ENCODE measurements at regions not wholly inside any gene's neighbourhood (a gene's known extent, or its start where the extent isn't known, plus 50 kb on each side); places are given as distances from the start of the nearest gene placed in this dataset.
"Not testable (repeated sequence)": the region's sequence is repeated elsewhere in the genome, so short reads cannot be mapped to it uniquely, and the experiment has no call there.

GRCh38 chr10:123221418-123221817 lies 67.2 kb downstream of the BUB3 start:
- no peaks in the 10 kb centered on the region for H3K9me3 ChIP-seq (ENCODE audit: control insufficient read depth, low read length)
- no peak overlapping the region for H3K27ac ChIP-seq (ENCODE audit: low read depth, low read length, severe bottlenecking)
- no peaks in the 10 kb centered on the region for H3K36me3 ChIP-seq (ENCODE audit: control insufficient read depth, insufficient read depth, low read length)
- no peak overlapping the region for H3K4me3 ChIP-seq (ENCODE audit: extremely low read depth, insufficient read depth, low read length, poor library complexity, severe bottlenecking)
- H3K4me1 ChIP-seq (ENCODE audit: control insufficient read depth, insufficient read depth, low read length, poor library complexity, severe bottlenecking): no peaks in the 10 kb centered on the region

GRCh38 chr10:123222832-123223231 lies 68.6 kb downstream of the BUB3 start:
- Histone ChIP-seq H3K9me3 (ENCODE audit: control insufficient read depth, low read length) (no peaks in the 10 kb centered on the region), H3K4me3 (ENCODE audit: extremely low read depth, insufficient read depth, low read length, poor library complexity, severe bottlenecking) (no peak overlapping the region), H3K27ac (ENCODE audit: low read depth, low read length, severe bottlenecking) (no peak overlapping the region), H3K4me1 (ENCODE audit: control insufficient read depth, insufficient read depth, low read length, poor library complexity, severe bottlenecking) (no peaks in the 10 kb centered on the region), H3K36me3 (ENCODE audit: control insufficient read depth, insufficient read depth, low read length) (no peaks in the 10 kb centered on the region)
- WGBS, 2 experiments (ENCODE audit: insufficient coverage in 2 of 2): 69 to 79% methylated on average over 3 of the region's 4 CpGs

DNA sequence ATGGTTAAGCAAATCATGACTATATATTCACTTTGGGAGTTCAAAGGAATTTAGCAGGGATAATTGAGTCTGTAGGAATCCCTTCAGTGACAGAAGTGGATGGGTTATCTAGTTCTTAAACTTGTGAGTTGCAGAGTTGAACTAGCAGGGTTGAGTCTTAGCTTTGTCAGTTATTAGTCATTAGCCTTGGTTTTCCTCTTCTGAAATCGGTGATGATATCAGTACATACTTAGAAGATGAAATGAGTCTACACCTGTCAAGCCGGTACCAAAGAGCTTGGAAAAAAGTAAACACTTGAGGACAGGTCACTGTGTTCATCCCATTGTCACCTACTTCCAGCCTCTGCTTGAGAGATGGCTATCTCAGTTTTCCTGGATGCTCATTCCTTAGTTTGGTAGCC lies 73.5 kb downstream of the BUB3 start:
- Histone ChIP-seq H3K27ac (ENCODE audit: low read depth, low read length, severe bottlenecking) (no peak overlapping the region), H3K36me3 (ENCODE audit: control insufficient read depth, insufficient read depth, low read length) (no peaks in the 10 kb centered on the region), H3K9me3 (ENCODE audit: control insufficient read depth, low read length) (no peaks in the 10 kb centered on the region), H3K4me3 (ENCODE audit: extremely low read depth, insufficient read depth, low read length, poor library complexity, severe bottlenecking) (no peak overlapping the region), H3K4me1 (ENCODE audit: control insufficient read depth, insufficient read depth, low read length, poor library complexity, severe bottlenecking) (no peaks in the 10 kb centered on the region)
- 92 to 100% methylated on average over 2 of the region's 2 CpGs for WGBS, 2 experiments (ENCODE audit: insufficient coverage in 2 of 2)

DNA sequence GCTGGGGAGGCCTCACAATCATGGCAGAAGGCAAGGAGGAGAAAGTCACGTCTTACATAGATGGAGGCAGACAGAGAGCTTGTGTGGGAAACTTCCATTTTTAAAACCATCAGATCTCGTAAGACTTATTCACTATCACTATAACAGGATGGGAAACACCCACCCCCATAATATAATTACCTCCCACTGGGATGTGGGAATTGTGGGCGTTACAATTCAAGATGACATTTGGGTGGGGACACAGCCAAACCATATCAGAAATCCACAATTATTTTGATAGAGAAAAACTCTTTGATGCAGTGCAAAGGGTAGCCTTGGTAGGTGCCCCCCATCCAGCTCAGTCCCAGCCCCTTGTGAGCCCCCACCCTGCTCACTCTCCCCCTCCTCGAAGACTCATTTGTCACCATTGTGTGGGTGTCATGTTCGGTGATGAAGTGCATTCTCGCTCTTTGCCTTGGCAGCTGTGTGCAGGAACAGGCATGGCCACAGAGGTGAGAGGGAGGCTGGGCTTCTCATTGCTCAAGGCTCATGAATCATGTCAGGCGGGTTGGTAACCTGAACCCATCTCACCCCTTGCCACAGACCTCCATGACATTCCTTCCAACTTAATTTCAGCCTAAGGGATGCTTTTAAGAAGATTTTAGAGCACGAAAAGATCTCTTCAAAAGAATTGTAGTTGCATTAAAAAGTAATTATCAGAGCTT lies 75.9 kb downstream of the BUB3 start:
- H3K36me3 ChIP-seq (ENCODE audit: control insufficient read depth, insufficient read depth, low read length): no peaks in the 10 kb centered on the region
- 83 to 100% methylated on average over 2 of the region's 8 CpGs for WGBS, 2 experiments (ENCODE audit: insufficient coverage in 2 of 2)
- no peak overlapping the region for H3K27ac ChIP-seq (ENCODE audit: low read depth, low read length, severe bottlenecking)
- H3K4me1 ChIP-seq (ENCODE audit: control insufficient read depth, insufficient read depth, low read length, poor library complexity, severe bottlenecking): no peaks in the 10 kb centered on the region
- H3K4me3 ChIP-seq (ENCODE audit: extremely low read depth, insufficient read depth, low read length, poor library complexity, severe bottlenecking): no peak overlapping the region
- H3K9me3 ChIP-seq (ENCODE audit: control insufficient read depth, low read length): no peaks in the 10 kb centered on the region

DNA sequence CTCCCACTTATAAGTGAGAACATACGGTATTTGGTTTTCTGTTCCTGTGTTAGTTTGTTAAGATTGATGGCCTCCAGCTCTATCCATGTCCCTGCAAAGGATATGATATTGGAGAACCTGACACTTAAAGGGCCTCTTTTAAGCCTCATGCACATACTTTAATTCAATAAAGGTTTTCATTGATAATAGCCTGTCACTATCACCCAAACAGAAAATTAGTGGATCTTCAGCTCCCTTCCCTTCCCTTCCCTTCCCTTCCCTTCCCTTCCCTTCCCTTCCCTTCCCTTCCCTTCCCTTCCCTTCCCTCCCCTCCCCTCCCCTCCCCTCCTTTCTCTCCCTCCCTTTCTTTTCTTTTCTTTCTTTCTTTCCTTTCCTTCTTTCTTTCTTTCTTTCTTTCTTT lies 78.7 kb downstream of the BUB3 start:
- H3K4me1 ChIP-seq (ENCODE audit: control insufficient read depth, insufficient read depth, low read length, poor library complexity, severe bottlenecking); H3K4me3 ChIP-seq (ENCODE audit: extremely low read depth, insufficient read depth, low read length, poor library complexity, severe bottlenecking); H3K36me3 ChIP-seq (ENCODE audit: control insufficient read depth, insufficient read depth, low read length); H3K9me3 ChIP-seq (ENCODE audit: control insufficient read depth, low read length); H3K27ac ChIP-seq (ENCODE audit: low read depth, low read length, severe bottlenecking): not testable (repeated sequence)
- WGBS, 2 experiments (ENCODE audit: insufficient coverage in 2 of 2): 60% methylated on average over 1 of the region's 1 CpG; no CpG with 5 or more reads in 1 of the 2 experiments

GRCh38 chr10:123235014-123235413 lies 80.8 kb downstream of the BUB3 start:
- not testable (repeated sequence) for H3K36me3 ChIP-seq (ENCODE audit: control insufficient read depth, insufficient read depth, low read length); H3K4me1 ChIP-seq (ENCODE audit: control insufficient read depth, insufficient read depth, low read length, poor library complexity, severe bottlenecking); H3K27ac ChIP-seq (ENCODE audit: low read depth, low read length, severe bottlenecking); H3K9me3 ChIP-seq (ENCODE audit: control insufficient read depth, low read length); H3K4me3 ChIP-seq (ENCODE audit: extremely low read depth, insufficient read depth, low read length, poor library complexity, severe bottlenecking)
- no CpG with 5 or more reads among the region's 4 CpGs for WGBS, 2 experiments (ENCODE audit: insufficient coverage in 2 of 2)

- WGBS, 2 experiments (ENCODE audit: insufficient coverage in 2 of 2): 80 to 91% methylated on average over 2 of the region's 2 CpGs
These were observed 81.9 kb downstream of the BUB3 start for GRCh38 chr10:123236126-123236525.

DNA sequence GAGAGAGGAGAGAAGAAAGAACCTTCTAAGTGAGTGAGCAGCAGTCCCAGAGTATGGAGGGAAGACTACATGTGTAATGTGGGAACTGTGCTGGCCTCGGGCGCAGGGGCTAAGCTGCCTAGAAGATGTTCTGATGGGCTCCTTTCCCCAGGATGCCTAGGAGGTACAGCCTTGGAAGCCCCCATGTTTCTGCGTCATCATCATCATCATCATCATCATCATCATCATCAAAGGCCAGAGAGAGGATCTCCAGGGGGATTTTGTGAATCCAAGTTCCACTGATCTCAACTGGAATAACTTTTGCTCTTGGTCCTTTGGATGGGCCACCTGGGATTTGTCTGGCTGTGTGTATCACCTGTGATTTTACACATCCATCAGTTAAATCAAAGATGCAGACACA lies 86.0 kb downstream of the BUB3 start:
- no peaks in the 10 kb centered on the region for H3K4me1 ChIP-seq (ENCODE audit: control insufficient read depth, insufficient read depth, low read length, poor library complexity, severe bottlenecking)
- H3K4me3 ChIP-seq (ENCODE audit: extremely low read depth, insufficient read depth, low read length, poor library complexity, severe bottlenecking): no peak overlapping the region
- no peaks in the 10 kb centered on the region for H3K9me3 ChIP-seq (ENCODE audit: control insufficient read depth, low read length)
- 100% methylated on average over 1 of the region's 3 CpGs; no CpG with 5 or more reads in 1 of the 2 experiments for WGBS, 2 experiments (ENCODE audit: insufficient coverage in 2 of 2)
- no peaks in the 10 kb centered on the region for H3K36me3 ChIP-seq (ENCODE audit: control insufficient read depth, insufficient read depth, low read length)
- no peak overlapping the region for H3K27ac ChIP-seq (ENCODE audit: low read depth, low read length, severe bottlenecking)

More at GRCh38 chr10:123236126-123236525, 81.9 kb downstream of the BUB3 start:
- H3K4me1 ChIP-seq (ENCODE audit: control insufficient read depth, insufficient read depth, low read length, poor library complexity, severe bottlenecking): no peaks in the 10 kb centered on the region
- no peak overlapping the region for H3K4me3 ChIP-seq (ENCODE audit: extremely low read depth, insufficient read depth, low read length, poor library complexity, severe bottlenecking)
- H3K9me3 ChIP-seq (ENCODE audit: control insufficient read depth, low read length): no peaks in the 10 kb centered on the region
- H3K36me3 ChIP-seq (ENCODE audit: control insufficient read depth, insufficient read depth, low read length): no peaks in the 10 kb centered on the region
- H3K27ac ChIP-seq (ENCODE audit: low read depth, low read length, severe bottlenecking): no peak overlapping the region

- H3K4me1 ChIP-seq (ENCODE audit: control insufficient read depth, insufficient read depth, low read length, poor library complexity, severe bottlenecking): no peaks in the 10 kb centered on the region
- 83 to 100% methylated on average over 1 of the region's 2 CpGs for WGBS, 2 experiments (ENCODE audit: insufficient coverage in 2 of 2)
- H3K27ac ChIP-seq (ENCODE audit: low read depth, low read length, severe bottlenecking): no peak overlapping the region
- H3K4me3 ChIP-seq (ENCODE audit: extremely low read depth, insufficient read depth, low read length, poor library complexity, severe bottlenecking): no peak overlapping the region
- H3K36me3 ChIP-seq (ENCODE audit: control insufficient read depth, insufficient read depth, low read length): no peaks in the 10 kb centered on the region
- H3K9me3 ChIP-seq (ENCODE audit: control insufficient read depth, low read length): no peaks in the 10 kb centered on the region
These were observed 86.6 kb downstream of the BUB3 start for GRCh38 chr10:123240776-123241175.

- H3K27ac ChIP-seq (ENCODE audit: low read depth, low read length, severe bottlenecking): no peak overlapping the region
- H3K9me3 ChIP-seq (ENCODE audit: control insufficient read depth, low read length): no peaks in the 10 kb centered on the region
- H3K4me1 ChIP-seq (ENCODE audit: control insufficient read depth, insufficient read depth, low read length, poor library complexity, severe bottlenecking): no peaks in the 10 kb centered on the region
- H3K36me3 ChIP-seq (ENCODE audit: control insufficient read depth, insufficient read depth, low read length): no peaks in the 10 kb centered on the region
- 88 to 89% methylated on average over 2 to 3 of the region's 7 CpGs for whole genome bisulfite sequencing, 2 experiments (ENCODE audit: insufficient coverage in 2 of 2)
- H3K4me3 ChIP-seq (ENCODE audit: extremely low read depth, insufficient read depth, low read length, poor library complexity, severe bottlenecking): no peak overlapping the region
These were observed 87.4 kb downstream of the BUB3 start for GRCh38 chr10:123241391-123242141.

DNA sequence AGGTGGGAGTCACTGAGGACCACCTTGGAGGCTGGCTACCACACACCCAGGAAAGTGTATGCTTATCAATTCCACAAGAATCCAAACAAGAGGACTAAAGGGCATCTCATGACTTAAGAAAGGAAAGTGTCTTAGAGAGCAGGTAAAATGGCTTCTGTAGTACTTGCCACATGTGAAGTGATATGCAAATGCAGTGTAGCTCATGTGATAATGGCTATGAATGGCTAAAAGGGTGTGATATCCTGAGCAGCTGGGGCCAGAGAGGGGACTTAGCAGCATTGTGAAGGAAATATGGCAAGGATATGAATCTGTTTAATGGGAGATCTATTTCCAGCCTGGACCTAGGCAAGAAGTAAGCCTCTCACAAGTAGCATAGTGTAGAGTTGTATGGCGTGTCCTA lies 90.5 kb downstream of the BUB3 start:
- Histone ChIP-seq H3K4me3 (ENCODE audit: extremely low read depth, insufficient read depth, low read length, poor library complexity, severe bottlenecking) (no peak overlapping the region), H3K4me1 (ENCODE audit: control insufficient read depth, insufficient read depth, low read length, poor library complexity, severe bottlenecking) (no peaks in the 10 kb centered on the region), H3K36me3 (ENCODE audit: control insufficient read depth, insufficient read depth, low read length) (no peaks in the 10 kb centered on the region), H3K27ac (ENCODE audit: low read depth, low read length, severe bottlenecking) (no peak overlapping the region), H3K9me3 (ENCODE audit: control insufficient read depth, low read length) (no peaks in the 10 kb centered on the region)
- 100% methylated on average over 1 of the region's 1 CpG; no CpG with 5 or more reads in 1 of the 2 experiments for WGBS, 2 experiments (ENCODE audit: insufficient coverage in 2 of 2)

Measured in mesodermal cell (in vitro differentiated cells).